ENCODE measurements at regions not wholly inside any gene's neighbourhood (a gene's known extent, or its start where the extent isn't known, plus 50 kb on each side); places are given as distances from the start of the nearest gene placed in this dataset.

- FAIRE-seq = no peak
- TF ChIP-seq POU2F2 (IDR thresholded peaks at IDR 0.05; ENCODE audit: low read depth, low read length) = no peak
- no peak for TF ChIP-seq SPI1 (IDR thresholded peaks at IDR 0.05; ENCODE audit: low read depth, low read length)
- TF ChIP-seq POLR2A (IDR thresholded peaks at IDR 0.05; ENCODE audit: low read depth, low read length) = no peak
- no peak for TF ChIP-seq POLR2AphosphoS5 (IDR thresholded peaks at IDR 0.05; ENCODE audit: low read depth, low read length)
- no peak for TF ChIP-seq TAF1 (IDR thresholded peaks at IDR 0.05; ENCODE audit: low read depth, low read length)
- no peak for TF ChIP-seq PAX5 (IDR thresholded peaks at IDR 0.05; ENCODE audit: insufficient read depth, low read length, severe bottlenecking)
- no peak for DNase-seq (ENCODE audit: insufficient read length, low spot score)
Measured at GRCh38 chr1:216961516-216961915, 238.3 kb upstream of the ESRRG start.

- TF ChIP-seq POLR2A (IDR thresholded peaks at IDR 0.05; ENCODE audit: low read depth, low read length) (no peak), POLR2AphosphoS5 (IDR thresholded peaks at IDR 0.05; ENCODE audit: low read depth, low read length) (no peak), SPI1 (IDR thresholded peaks at IDR 0.05; ENCODE audit: low read depth, low read length) (no peak), POU2F2 (IDR thresholded peaks at IDR 0.05; ENCODE audit: low read depth, low read length) (no peak), PAX5 (IDR thresholded peaks at IDR 0.05; ENCODE audit: insufficient read depth, low read length, severe bottlenecking) (no peak), TAF1 (IDR thresholded peaks at IDR 0.05; ENCODE audit: low read depth, low read length) (no peak)
- FAIRE-seq (no peak), DNase-seq (ENCODE audit: insufficient read length, low spot score) (no peak)
Measured at GRCh38 chr1:216960716-216961115, 237.5 kb upstream of the ESRRG start.

GRCh38 chr1:216958569-216958968, 235.3 kb upstream of the ESRRG start:
- no peak for TF ChIP-seq PAX5 (IDR thresholded peaks at IDR 0.05; ENCODE audit: insufficient read depth, low read length, severe bottlenecking)
- TF ChIP-seq POU2F2 (IDR thresholded peaks at IDR 0.05; ENCODE audit: low read depth, low read length) = no peak
- no peak for TF ChIP-seq POLR2AphosphoS5 (IDR thresholded peaks at IDR 0.05; ENCODE audit: low read depth, low read length)
- no peak for TF ChIP-seq POLR2A (IDR thresholded peaks at IDR 0.05; ENCODE audit: low read depth, low read length)
- TF ChIP-seq TAF1 (IDR thresholded peaks at IDR 0.05; ENCODE audit: low read depth, low read length) = no peak
- no peak for TF ChIP-seq SPI1 (IDR thresholded peaks at IDR 0.05; ENCODE audit: low read depth, low read length)
- no peak for FAIRE-seq
- no peak for DNase-seq (ENCODE audit: insufficient read length, low spot score)

- FAIRE-seq (no peak), DNase-seq (ENCODE audit: insufficient read length, low spot score) (no peak)
- no peak for TF ChIP-seq TAF1 (IDR thresholded peaks at IDR 0.05; ENCODE audit: low read depth, low read length)
- no peak for TF ChIP-seq POU2F2 (IDR thresholded peaks at IDR 0.05; ENCODE audit: low read depth, low read length)
- no peak for TF ChIP-seq PAX5 (IDR thresholded peaks at IDR 0.05; ENCODE audit: insufficient read depth, low read length, severe bottlenecking)
- TF ChIP-seq POLR2A (IDR thresholded peaks at IDR 0.05; ENCODE audit: low read depth, low read length) = no peak
- TF ChIP-seq POLR2AphosphoS5 (IDR thresholded peaks at IDR 0.05; ENCODE audit: low read depth, low read length) = no peak
- TF ChIP-seq SPI1 (IDR thresholded peaks at IDR 0.05; ENCODE audit: low read depth, low read length) = no peak
Measured at GRCh38 chr1:216953495-216953894, 230.3 kb upstream of the ESRRG start.

- no peak for FAIRE-seq
- no peak for DNase-seq (ENCODE audit: insufficient read length, low spot score)
- TF ChIP-seq POLR2A (IDR thresholded peaks at IDR 0.05; ENCODE audit: low read depth, low read length) (no peak), POU2F2 (IDR thresholded peaks at IDR 0.05; ENCODE audit: low read depth, low read length) (no peak)
Measured at GRCh38 chr1:216952864-216953263, 229.6 kb upstream of the ESRRG start.

- DNase-seq (ENCODE audit: insufficient read length, low spot score) = no peak
- no peak for FAIRE-seq
- TF ChIP-seq POU2F2 (IDR thresholded peaks at IDR 0.05; ENCODE audit: low read depth, low read length) = no peak
- TF ChIP-seq SPI1 (IDR thresholded peaks at IDR 0.05; ENCODE audit: low read depth, low read length) = no peak
- TF ChIP-seq POLR2A (IDR thresholded peaks at IDR 0.05; ENCODE audit: low read depth, low read length) = no peak
- TF ChIP-seq TAF1 (IDR thresholded peaks at IDR 0.05; ENCODE audit: low read depth, low read length) = no peak
- no peak for TF ChIP-seq PAX5 (IDR thresholded peaks at IDR 0.05; ENCODE audit: insufficient read depth, low read length, severe bottlenecking)
- TF ChIP-seq POLR2AphosphoS5 (IDR thresholded peaks at IDR 0.05; ENCODE audit: low read depth, low read length) = no peak
Measured at GRCh38 chr1:216945538-216946080, 222.4 kb upstream of the ESRRG start.

- DNase-seq (ENCODE audit: insufficient read length, low spot score) (no peak), FAIRE-seq (no peak)
- TF ChIP-seq SPI1 (IDR thresholded peaks at IDR 0.05; ENCODE audit: low read depth, low read length) (no peak), POU2F2 (IDR thresholded peaks at IDR 0.05; ENCODE audit: low read depth, low read length) (no peak), PAX5 (IDR thresholded peaks at IDR 0.05; ENCODE audit: insufficient read depth, low read length, severe bottlenecking) (no peak), TAF1 (IDR thresholded peaks at IDR 0.05; ENCODE audit: low read depth, low read length) (no peak), POLR2AphosphoS5 (IDR thresholded peaks at IDR 0.05; ENCODE audit: low read depth, low read length) (no peak), POLR2A (IDR thresholded peaks at IDR 0.05; ENCODE audit: low read depth, low read length) (no peak)
Measured at GRCh38 chr1:216944864-216945510, 221.8 kb upstream of the ESRRG start.

- DNase-seq (ENCODE audit: insufficient read length, low spot score) (no peak), FAIRE-seq (no peak)
- TF ChIP-seq POLR2A (IDR thresholded peaks at IDR 0.05; ENCODE audit: low read depth, low read length) = no peak
- no peak for TF ChIP-seq POU2F2 (IDR thresholded peaks at IDR 0.05; ENCODE audit: low read depth, low read length)
- no peak for TF ChIP-seq TAF1 (IDR thresholded peaks at IDR 0.05; ENCODE audit: low read depth, low read length)
- TF ChIP-seq PAX5 (IDR thresholded peaks at IDR 0.05; ENCODE audit: insufficient read depth, low read length, severe bottlenecking) = no peak
- TF ChIP-seq POLR2AphosphoS5 (IDR thresholded peaks at IDR 0.05; ENCODE audit: low read depth, low read length) = no peak
- TF ChIP-seq SPI1 (IDR thresholded peaks at IDR 0.05; ENCODE audit: low read depth, low read length) = no peak
Measured at GRCh38 chr1:216937491-216937890, 214.3 kb upstream of the ESRRG start.

- DNase-seq (ENCODE audit: insufficient read length, low spot score) = no peak
- no peak for FAIRE-seq
- no peak for TF ChIP-seq TAF1 (IDR thresholded peaks at IDR 0.05; ENCODE audit: low read depth, low read length)
- TF ChIP-seq POU2F2 (IDR thresholded peaks at IDR 0.05; ENCODE audit: low read depth, low read length) = no peak
- no peak for TF ChIP-seq PAX5 (IDR thresholded peaks at IDR 0.05; ENCODE audit: insufficient read depth, low read length, severe bottlenecking)
- TF ChIP-seq SPI1 (IDR thresholded peaks at IDR 0.05; ENCODE audit: low read depth, low read length) = no peak
- no peak for TF ChIP-seq POLR2A (IDR thresholded peaks at IDR 0.05; ENCODE audit: low read depth, low read length)
- TF ChIP-seq POLR2AphosphoS5 (IDR thresholded peaks at IDR 0.05; ENCODE audit: low read depth, low read length) = no peak
Measured at GRCh38 chr1:216936779-216937178, 213.6 kb upstream of the ESRRG start.

GRCh38 chr1:216935901-216936300, 212.7 kb upstream of the ESRRG start:
- FAIRE-seq (no peak), DNase-seq (ENCODE audit: insufficient read length, low spot score) (no peak)
- TF ChIP-seq PAX5 (IDR thresholded peaks at IDR 0.05; ENCODE audit: insufficient read depth, low read length, severe bottlenecking) (no peak), TAF1 (IDR thresholded peaks at IDR 0.05; ENCODE audit: low read depth, low read length) (no peak), SPI1 (IDR thresholded peaks at IDR 0.05; ENCODE audit: low read depth, low read length) (no peak), POLR2AphosphoS5 (IDR thresholded peaks at IDR 0.05; ENCODE audit: low read depth, low read length) (no peak), POLR2A (IDR thresholded peaks at IDR 0.05; ENCODE audit: low read depth, low read length) (no peak), POU2F2 (IDR thresholded peaks at IDR 0.05; ENCODE audit: low read depth, low read length) (no peak)

Measured in GM12891 (cell line).